PC-3 (cell line): ENCODE measurements at regions not wholly inside any gene's neighbourhood (a gene's known extent, or its start where the extent isn't known, plus 50 kb on each side); places are given as distances from the start of the nearest gene placed in this dataset.

Experiments
- EZH2 ChIP-seq: fragments of 300-600 bp; sonication (generic); IDR thresholded peaks from one replicate; pipeline ENCODE4 v1.6.1; 2017; ENCODE audit warnings: antibody characterized with exemption, mild to moderate bottlenecking, low read length; ENCODE audit not compliant: unreplicated experiment
- EZH2phosphoT487 ChIP-seq: fragments of 300-600 bp; sonication (generic); IDR thresholded peaks from 2 replicates; pipeline ENCODE4 v1.6.1; 2018; ENCODE audit warnings: mild to moderate bottlenecking, antibody characterized with exemption, low read length, borderline replicate concordance

GRCh38 chr5:97559827-97560598, 377.0 kb upstream of the RIOK2 start:
- TF ChIP-seq EZH2phosphoT487 = no peak
- TF ChIP-seq EZH2 = no peak
